Midbrain (tissue), 1 donor: ENCODE measurements at regions not wholly inside any gene's neighbourhood (a gene's known extent, or its start where the extent isn't known, plus 50 kb on each side); places are given as distances from the start of the nearest gene placed in this dataset.

ENCODE experiments used
- DNase-seq: peaks from one replicate; lab custom pipeline; 2025; lab: John Stamatoyannopoulos, UW

- DNase-seq = no peak
Observed at GRCh38 chr13:22092791-22093560, 422.1 kb downstream of the FGF9 start.

- no peak for DNase-seq
Observed at GRCh38 chr13:22095794-22096193, 424.9 kb downstream of the FGF9 start.

- no peak for DNase-seq
Observed at GRCh38 chr13:22099585-22099984, 428.7 kb downstream of the FGF9 start.

GRCh38 chr13:22102271-22102670 is 431.4 kb downstream of the FGF9 start:
- DNase-seq = no peak

GRCh38 chr13:22103046-22104027 is 432.5 kb downstream of the FGF9 start:
- DNase-seq = no peak

GRCh38 chr13:22106058-22106457 is 435.2 kb downstream of the FGF9 start:
- no peak for DNase-seq

- DNase-seq = no peak
Observed at GRCh38 chr13:22107549-22107948, 436.7 kb downstream of the FGF9 start.

GRCh38 chr13:22108283-22108942 is 437.5 kb downstream of the FGF9 start:
- no peak for DNase-seq

- DNase-seq = no peak
Observed at GRCh38 chr13:22108979-22109378, 438.1 kb downstream of the FGF9 start.

- DNase-seq = no peak
Observed at GRCh38 chr13:22110368-22110767, 439.5 kb downstream of the FGF9 start.

GRCh38 chr13:22111152-22111783 is 440.4 kb downstream of the FGF9 start:
- DNase-seq = no peak

GRCh38 chr13:22111961-22112360 is 441.1 kb downstream of the FGF9 start:
- DNase-seq = no peak

- DNase-seq = no peak
Observed at GRCh38 chr13:22112956-22113745, 442.3 kb downstream of the FGF9 start.

- DNase-seq = no peak
Observed at GRCh38 chr13:22114630-22115311, 443.9 kb downstream of the FGF9 start.

GRCh38 chr13:22118158-22118557 is 447.3 kb downstream of the FGF9 start:
- DNase-seq = no peak

GRCh38 chr13:22120646-22121045 is 449.8 kb downstream of the FGF9 start:
- no peak for DNase-seq

GRCh38 chr13:22121146-22121739 is 450.4 kb downstream of the FGF9 start:
- no peak for DNase-seq

- no peak for DNase-seq
Observed at GRCh38 chr13:22126433-22127021, 455.7 kb downstream of the FGF9 start.

GRCh38 chr13:22127277-22128164 is 456.6 kb downstream of the FGF9 start:
- DNase-seq = no peak
